GM12878 (cell line): ENCODE measurements at regions not wholly inside any gene's neighbourhood (a gene's known extent, or its start where the extent isn't known, plus 50 kb on each side); places are given as distances from the start of the nearest gene placed in this dataset.

Experiments
- ATAC-seq: fragments of 200-7000 bp; cut with Tn5 transposase; 3 replicates; pipeline ENCODE4 v1.9.1; 2020; ENCODE audit warnings: mild to moderate bottlenecking, moderate library complexity
- BruUV-seq: library from RNA; stranded (reverse); fragments of 400-500 nt; replicated peaks from 2 replicates; lab custom pipeline; 2021; lab: Mats Ljungman, UMichigan
- CTCF ChIA-PET: fragments of 300-600 bp; sonication (Branson Sonifier 250); formaldehyde crosslinking; extraction: SDS; loops from one replicate; lab custom pipeline; 2021; ENCODE audit warnings: inconsistent platforms; lab: Yijun Ruan, JAX
- POLR2A ChIA-PET: fragments of 350-600 bp; formaldehyde crosslinking; extraction: SDS; loops from one replicate; lab custom pipeline; 2021; ENCODE audit warnings: inconsistent platforms; lab: Charles Lee
- RAD21 ChIA-PET: fragments of 300-600 bp; sonication (Branson Sonifier 250); formaldehyde crosslinking; loops from one replicate; lab custom pipeline; 2023; ENCODE audit warnings: antibody characterized with exemption; ENCODE audit not compliant: unreplicated experiment; lab: Charles Lee
- SMC1A ChIA-PET: fragments of 300-600 bp; sonication (Branson Sonifier 250); formaldehyde crosslinking; loops from one replicate; lab custom pipeline; 2023; ENCODE audit not compliant: unreplicated experiment, uncharacterized antibody; lab: Charles Lee
- DNase-seq: peaks from one replicate; pipeline ENCODE4 v3.0.0-alpha.2; 2011; ENCODE audit warnings: low read depth, low spot score
- FAIRE-seq: peaks from 3 replicates; lab custom pipeline; 2011; peaks lifted over from hg19 to GRCh38; lab: Jason Lieb, UNC
- H2AFZ ChIP-seq: 2 replicates; pipeline ENCODE4 v1.6.0; 2011; ENCODE audit warnings: low read depth, low read length, control low read depth; ENCODE audit not compliant: control insufficient read depth
- H3K27ac ChIP-seq: 2 replicates; pipeline ENCODE4 v1.5.1; 2011; ENCODE audit warnings: control low read depth; ENCODE audit not compliant: control insufficient read depth, insufficient read depth
- H3K27me3 ChIP-seq, 2 experiments: replicated peaks in 1 of 2; 2 replicates each; pipeline versions ENCODE4 v1.6.0 to v1.6.1; 2011; ENCODE audit warnings: low read length in 1 of 2; ENCODE audit not compliant: control insufficient read depth in 2 of 2, insufficient read depth in 2 of 2
- H3K36me3 ChIP-seq, 2 experiments: 2 replicates each; pipeline ENCODE4 v1.5.1; 2011; ENCODE audit warnings: low read length in 1 of 2; ENCODE audit not compliant: control insufficient read depth in 2 of 2, insufficient read depth in 2 of 2
- H3K4me1 ChIP-seq: 2 replicates; pipeline ENCODE4 v1.6.1; 2011; ENCODE audit warnings: mild to moderate bottlenecking, low read length, moderate library complexity, mixed read lengths; ENCODE audit not compliant: control insufficient read depth, insufficient read depth
- H3K4me2 ChIP-seq: 2 replicates; pipeline ENCODE4 v1.6.0; 2011; ENCODE audit warnings: control low read depth; ENCODE audit not compliant: control insufficient read depth, insufficient read depth
- H3K4me3 ChIP-seq: fragments of 200-600 bp; sonication (generic); 2 replicates; pipeline ENCODE4 v1.5.1; 2016
- H3K79me2 ChIP-seq: 2 replicates; pipeline ENCODE4 v1.6.0; 2011; ENCODE audit warnings: low read length; ENCODE audit not compliant: control insufficient read depth, insufficient read depth
- H3K9ac ChIP-seq: 2 replicates; pipeline ENCODE4 v1.8.0; 2011; ENCODE audit warnings: low read length, control low read depth, mixed read lengths; ENCODE audit not compliant: control insufficient read depth, insufficient read depth
- H3K9me3 ChIP-seq: replicated peaks from 3 replicates; pipeline ENCODE4 v1.5.1; 2011; ENCODE audit warnings: mild to moderate bottlenecking, low read length; ENCODE audit not compliant: control insufficient read depth, insufficient read depth
- H4K20me1 ChIP-seq: 2 replicates; pipeline ENCODE4 v1.6.0; 2011; ENCODE audit not compliant: control insufficient read depth, insufficient read depth
- CBX3 ChIP-seq: fragments of 200-600 bp; sonication (generic); IDR thresholded peaks from 2 replicates; pipeline ENCODE4 v1.6.1; 2016; ENCODE audit warnings: low read depth, borderline replicate concordance
- CHD4 ChIP-seq: fragments of 200-600 bp; sonication (generic); IDR thresholded peaks from 2 replicates; pipeline ENCODE4 v1.6.1; 2016; ENCODE audit warnings: mild to moderate bottlenecking
- GATAD2B ChIP-seq: fragments of 450-650 bp; conservative IDR thresholded peaks from 2 replicates; pipeline ENCODE4 v1.6.1; 2017; ENCODE audit warnings: low read depth, mild to moderate bottlenecking, moderate library complexity
- IRF4 ChIP-seq: IDR thresholded peaks from 2 replicates; pipeline ENCODE4 v1.6.1; 2011; ENCODE audit warnings: low read depth, low read length
- MEF2A ChIP-seq: IDR thresholded peaks from 2 replicates; pipeline ENCODE4 v1.6.1; 2011; ENCODE audit warnings: low read depth, mild to moderate bottlenecking, low read length, moderate library complexity; ENCODE audit not compliant: insufficient read depth
- NFIC ChIP-seq: IDR thresholded peaks from 2 replicates; pipeline ENCODE4 v1.6.1; 2012; ENCODE audit warnings: low read depth, mild to moderate bottlenecking, inconsistent platforms, low read length, moderate library complexity
- NR2C1 ChIP-seq: fragments of 450-650 bp; IDR thresholded peaks from 2 replicates; pipeline ENCODE4 v1.6.1; 2017; ENCODE audit warnings: antibody characterized with exemption, mild to moderate bottlenecking, moderate library complexity
- RAD21 ChIP-seq: IDR thresholded peaks from 2 replicates; pipeline ENCODE4 v1.6.1; 2011; ENCODE audit warnings: mild to moderate bottlenecking, low read depth, low read length, moderate library complexity; ENCODE audit not compliant: insufficient read depth
- RAD51 ChIP-seq: fragments of 450-650 bp; IDR thresholded peaks from 2 replicates; pipeline ENCODE4 v1.6.1; 2016; ENCODE audit warnings: moderate library complexity, mild to moderate bottlenecking, inconsistent platforms
- SIX5 ChIP-seq: IDR thresholded peaks from 2 replicates; pipeline ENCODE4 v1.6.1; 2011; ENCODE audit warnings: mild to moderate bottlenecking, low read depth, low read length, moderate library complexity; ENCODE audit not compliant: severe bottlenecking
- ZZZ3 ChIP-seq: IDR thresholded peaks from 2 replicates; pipeline ENCODE4 v1.6.1; 2011; ENCODE audit warnings: low read depth; ENCODE audit not compliant: control insufficient read depth, insufficient read length
- WGBS: methylation state at CpG from one replicate; pipeline ENCODE4 v1.1.6; 2016; ENCODE audit warnings: low lambda C conversion rate; ENCODE audit not compliant: insufficient replicate concordance, insufficient coverage; ENCODE audit errors: missing lambda C conversion rate; 5-methylcytosine and 5-hydroxymethylcytosine counted together
- in situ Hi-C: fragments of 300-500 bp; cut with MboI; formaldehyde crosslinking; loops from 9 replicates; pipeline ENCODE4 v1.14.3; 2018; ENCODE audit warnings: mixed read lengths
- intact Hi-C: fragments of 100-400 bp; cut with micrococcal nuclease; formaldehyde crosslinking; loops from one replicate; pipeline ENCODE4 v1.14.2; 2022; ENCODE audit not compliant: unreplicated experiment
- TF ChIP-seq, protein P1 (sequence below): fragments of 450-650 bp; IDR thresholded peaks from 2 replicates; pipeline ENCODE4 v1.6.1; 2017; ENCODE audit warnings: low read depth, mild to moderate bottlenecking, moderate library complexity
- TF ChIP-seq, protein P2 (sequence below): fragments of 450-650 bp; IDR thresholded peaks from 2 replicates; pipeline ENCODE4 v1.6.1; 2018; ENCODE audit warnings: mild to moderate bottlenecking, low read depth, moderate library complexity; ENCODE audit not compliant: partially characterized antibody
- TF ChIP-seq, protein P3 (sequence below): IDR thresholded peaks from 2 replicates; pipeline ENCODE4 v1.6.1; 2011; ENCODE audit warnings: low read depth, low read length, improper control_type of control experiment, borderline replicate concordance
- TF ChIP-seq, protein P4 (sequence below): fragments of 450-650 bp; IDR thresholded peaks from 2 replicates; pipeline ENCODE4 v1.6.1; 2016; ENCODE audit warnings: mild to moderate bottlenecking

DNA sequence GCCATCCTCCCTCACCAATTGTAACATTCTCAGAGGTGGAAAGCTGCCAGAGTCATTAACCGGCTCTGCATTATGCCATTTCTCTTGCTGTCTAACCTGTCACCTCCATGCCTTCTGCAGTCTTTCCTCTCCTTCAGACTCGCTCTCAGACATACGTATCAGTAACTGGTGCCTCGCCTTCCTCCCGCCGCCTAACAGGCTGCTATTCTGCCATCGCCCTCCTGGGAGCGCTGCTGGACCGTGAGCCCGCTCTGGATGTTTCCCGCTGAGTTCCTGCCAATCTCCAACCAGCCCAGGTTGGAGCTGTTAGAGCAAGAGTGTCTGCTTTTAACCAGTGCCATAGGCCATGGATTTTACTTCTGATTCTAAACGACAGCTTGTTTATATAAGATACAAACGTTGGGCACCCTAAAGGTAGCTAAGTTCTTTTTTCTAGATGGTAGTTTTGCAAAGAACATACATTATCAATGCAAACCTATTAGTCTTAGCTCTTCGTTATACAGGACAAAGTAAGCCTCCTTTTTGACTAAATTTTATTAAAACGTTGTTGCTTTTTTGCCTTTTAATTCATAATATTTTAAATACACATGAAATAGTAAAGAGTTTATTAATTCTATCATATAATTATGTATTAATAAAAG is 59.5 kb upstream of the NEIL3 start:
- 17% methylated on average over 15 of the region's 15 CpGs for WGBS
- BruUV-seq: no TSS peak
- ChIA-PET SMC1A (interaction anchor here (0.7 to 2.0 kb wide), 10 partner anchors 33 to 296 kb away, joined by 3 to 29 read pairs (median 3); no protein-coding TSS in a partner anchor), CTCF (interaction anchor here (0.6 to 3.8 kb wide), 34 partner anchors 9 to 1026 kb away, joined by 3 to 65 read pairs (median 4); partner anchors contain the start of gene AGA), RAD21 (interaction anchor here (0.6 to 2.3 kb wide), 9 partner anchors 10 to 523 kb away, joined by 3 to 30 read pairs (median 5); no protein-coding TSS in a partner anchor), POLR2A (no interaction called here)
- Histone ChIP-seq H3K4me3 (no peak overlapping the region), H3K79me2 (no peaks in the 10 kb centered on the region), H3K4me2 (no peak overlapping the region), H3K27me3 (no peaks in the 10 kb centered on the region; a peak in 1 of 4 replicates), H3K9me3 (no peaks in the 10 kb centered on the region), H3K9ac (no peak overlapping the region), H3K4me1 (no peaks in the 10 kb centered on the region), H2AFZ (no peak overlapping the region), H3K27ac (no peak overlapping the region), H3K36me3 (no peaks in the 10 kb centered on the region), H4K20me1 (no peaks in the 10 kb centered on the region)
- FAIRE-seq: no peak
- DNase-seq: no peak
- intact Hi-C loops: loop anchor here (1.0 to 10.0 kb wide), 2 partner anchors 89 to 305 kb away; no protein-coding TSS in a partner anchor
- peak; percentile 96 for ATAC-seq
- in situ Hi-C loops: no loop called here
- TF ChIP-seq IRF4: 0 out of 2 replicates have a peak, but pooled peaks have one; percentile 17
- TF ChIP-seq NFIC: no peak
- no peak for TF ChIP-seq NR2C1
- peak; percentile 95 for TF ChIP-seq RAD21
- TF ChIP-seq CBX3: no peak
- TF ChIP-seq MEF2A: no peak
- TF ChIP-seq GATAD2B: no peak
- TF ChIP-seq RAD51: no peak
- TF ChIP-seq CHD4: no peak
- TF ChIP-seq, protein P1, sequence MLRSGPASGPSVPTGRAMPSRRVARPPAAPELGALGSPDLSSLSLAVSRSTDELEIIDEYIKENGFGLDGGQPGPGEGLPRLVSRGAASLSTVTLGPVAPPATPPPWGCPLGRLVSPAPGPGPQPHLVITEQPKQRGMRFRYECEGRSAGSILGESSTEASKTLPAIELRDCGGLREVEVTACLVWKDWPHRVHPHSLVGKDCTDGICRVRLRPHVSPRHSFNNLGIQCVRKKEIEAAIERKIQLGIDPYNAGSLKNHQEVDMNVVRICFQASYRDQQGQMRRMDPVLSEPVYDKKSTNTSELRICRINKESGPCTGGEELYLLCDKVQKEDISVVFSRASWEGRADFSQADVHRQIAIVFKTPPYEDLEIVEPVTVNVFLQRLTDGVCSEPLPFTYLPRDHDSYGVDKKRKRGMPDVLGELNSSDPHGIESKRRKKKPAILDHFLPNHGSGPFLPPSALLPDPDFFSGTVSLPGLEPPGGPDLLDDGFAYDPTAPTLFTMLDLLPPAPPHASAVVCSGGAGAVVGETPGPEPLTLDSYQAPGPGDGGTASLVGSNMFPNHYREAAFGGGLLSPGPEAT: no peak
- no peak for TF ChIP-seq SIX5
- TF ChIP-seq, protein P2, sequence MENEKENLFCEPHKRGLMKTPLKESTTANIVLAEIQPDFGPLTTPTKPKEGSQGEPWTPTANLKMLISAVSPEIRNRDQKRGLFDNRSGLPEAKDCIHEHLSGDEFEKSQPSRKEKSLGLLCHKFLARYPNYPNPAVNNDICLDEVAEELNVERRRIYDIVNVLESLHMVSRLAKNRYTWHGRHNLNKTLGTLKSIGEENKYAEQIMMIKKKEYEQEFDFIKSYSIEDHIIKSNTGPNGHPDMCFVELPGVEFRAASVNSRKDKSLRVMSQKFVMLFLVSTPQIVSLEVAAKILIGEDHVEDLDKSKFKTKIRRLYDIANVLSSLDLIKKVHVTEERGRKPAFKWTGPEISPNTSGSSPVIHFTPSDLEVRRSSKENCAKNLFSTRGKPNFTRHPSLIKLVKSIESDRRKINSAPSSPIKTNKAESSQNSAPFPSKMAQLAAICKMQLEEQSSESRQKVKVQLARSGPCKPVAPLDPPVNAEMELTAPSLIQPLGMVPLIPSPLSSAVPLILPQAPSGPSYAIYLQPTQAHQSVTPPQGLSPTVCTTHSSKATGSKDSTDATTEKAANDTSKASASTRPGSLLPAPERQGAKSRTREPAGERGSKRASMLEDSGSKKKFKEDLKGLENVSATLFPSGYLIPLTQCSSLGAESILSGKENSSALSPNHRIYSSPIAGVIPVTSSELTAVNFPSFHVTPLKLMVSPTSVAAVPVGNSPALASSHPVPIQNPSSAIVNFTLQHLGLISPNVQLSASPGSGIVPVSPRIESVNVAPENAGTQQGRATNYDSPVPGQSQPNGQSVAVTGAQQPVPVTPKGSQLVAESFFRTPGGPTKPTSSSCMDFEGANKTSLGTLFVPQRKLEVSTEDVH: no peak
- TF ChIP-seq, protein P3, sequence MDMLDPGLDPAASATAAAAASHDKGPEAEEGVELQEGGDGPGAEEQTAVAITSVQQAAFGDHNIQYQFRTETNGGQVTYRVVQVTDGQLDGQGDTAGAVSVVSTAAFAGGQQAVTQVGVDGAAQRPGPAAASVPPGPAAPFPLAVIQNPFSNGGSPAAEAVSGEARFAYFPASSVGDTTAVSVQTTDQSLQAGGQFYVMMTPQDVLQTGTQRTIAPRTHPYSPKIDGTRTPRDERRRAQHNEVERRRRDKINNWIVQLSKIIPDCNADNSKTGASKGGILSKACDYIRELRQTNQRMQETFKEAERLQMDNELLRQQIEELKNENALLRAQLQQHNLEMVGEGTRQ: no peak
- TF ChIP-seq, protein P4, sequence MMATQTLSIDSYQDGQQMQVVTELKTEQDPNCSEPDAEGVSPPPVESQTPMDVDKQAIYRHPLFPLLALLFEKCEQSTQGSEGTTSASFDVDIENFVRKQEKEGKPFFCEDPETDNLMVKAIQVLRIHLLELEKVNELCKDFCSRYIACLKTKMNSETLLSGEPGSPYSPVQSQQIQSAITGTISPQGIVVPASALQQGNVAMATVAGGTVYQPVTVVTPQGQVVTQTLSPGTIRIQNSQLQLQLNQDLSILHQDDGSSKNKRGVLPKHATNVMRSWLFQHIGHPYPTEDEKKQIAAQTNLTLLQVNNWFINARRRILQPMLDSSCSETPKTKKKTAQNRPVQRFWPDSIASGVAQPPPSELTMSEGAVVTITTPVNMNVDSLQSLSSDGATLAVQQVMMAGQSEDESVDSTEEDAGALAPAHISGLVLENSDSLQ: peak; percentile 41; the same call in 1 of the 2 replicates
- TF ChIP-seq ZZZ3: no peak
